Right ventricle myocardium superior (tissue), 1 donor: ENCODE measurements at regions not wholly inside any gene's neighbourhood (a gene's known extent, or its start where the extent isn't known, plus 50 kb on each side); places are given as distances from the start of the nearest gene placed in this dataset.
"Not testable (repeated sequence)": the region's sequence is repeated elsewhere in the genome, so short reads cannot be mapped to it uniquely, and the experiment has no call there.

ENCODE experiments used
- ATAC-seq: fragments of 200-7000 bp; cut with Tn5 transposase; one replicate; pipeline ENCODE4 v1.9.1; 2020; ENCODE audit warnings: mild to moderate bottlenecking; ENCODE audit not compliant: poor library complexity
- DNase-seq: peaks from one replicate; pipeline ENCODE4 v3.0.0-alpha.2; 2020
- intact Hi-C: fragments of 100-400 bp; cut with DNase I; formaldehyde crosslinking; loops from one replicate; pipeline ENCODE4 v1.11.2; 2022
- donor health status: DM: no; HTN: yes; CAD: no; lungs with severe emphysema.

DNA sequence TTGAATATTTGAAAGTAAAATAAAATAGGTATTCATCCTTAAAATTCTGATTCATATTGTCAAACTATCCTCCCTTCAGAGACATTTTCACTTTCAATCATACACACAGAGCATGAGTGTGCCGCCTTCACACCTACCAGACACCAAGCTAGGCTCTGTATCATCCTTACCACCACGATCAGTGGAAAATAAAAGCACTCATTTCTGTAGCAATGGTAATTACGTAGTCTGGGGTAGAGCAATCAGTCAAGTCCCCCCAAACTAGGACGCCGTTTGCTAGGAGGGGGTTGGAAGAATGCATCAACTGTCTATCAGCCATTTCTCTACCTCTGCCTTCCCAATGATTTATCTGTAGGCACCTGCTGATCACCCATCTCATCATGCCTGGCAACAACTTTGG lies 84.6 kb upstream of the GRIN2A start:
- no peak for ATAC-seq
- DNase-seq = no peak
- intact Hi-C loops = no loop called here

DNA sequence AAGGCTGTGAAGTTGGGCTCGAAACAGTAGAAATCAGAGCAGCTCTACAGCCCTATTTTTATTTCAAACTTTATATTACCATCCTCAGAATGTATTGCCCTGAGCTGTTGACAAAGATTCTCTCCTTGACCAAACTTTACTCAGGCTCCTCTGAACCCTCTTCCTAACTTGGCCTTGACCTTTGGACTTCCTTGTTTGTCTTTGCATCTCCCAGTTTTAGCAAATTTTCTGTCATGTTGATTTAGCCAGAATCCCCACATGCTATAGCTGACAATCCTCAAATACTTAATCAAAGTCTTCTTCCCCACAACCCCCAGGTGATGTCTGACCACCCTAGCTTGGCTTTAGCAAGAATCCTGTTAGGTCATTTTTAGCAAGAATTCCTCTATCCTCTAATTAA lies 87.4 kb upstream of the GRIN2A start:
- ATAC-seq (no peak), DNase-seq (no peak)
- intact Hi-C loops = no loop called here

DNA sequence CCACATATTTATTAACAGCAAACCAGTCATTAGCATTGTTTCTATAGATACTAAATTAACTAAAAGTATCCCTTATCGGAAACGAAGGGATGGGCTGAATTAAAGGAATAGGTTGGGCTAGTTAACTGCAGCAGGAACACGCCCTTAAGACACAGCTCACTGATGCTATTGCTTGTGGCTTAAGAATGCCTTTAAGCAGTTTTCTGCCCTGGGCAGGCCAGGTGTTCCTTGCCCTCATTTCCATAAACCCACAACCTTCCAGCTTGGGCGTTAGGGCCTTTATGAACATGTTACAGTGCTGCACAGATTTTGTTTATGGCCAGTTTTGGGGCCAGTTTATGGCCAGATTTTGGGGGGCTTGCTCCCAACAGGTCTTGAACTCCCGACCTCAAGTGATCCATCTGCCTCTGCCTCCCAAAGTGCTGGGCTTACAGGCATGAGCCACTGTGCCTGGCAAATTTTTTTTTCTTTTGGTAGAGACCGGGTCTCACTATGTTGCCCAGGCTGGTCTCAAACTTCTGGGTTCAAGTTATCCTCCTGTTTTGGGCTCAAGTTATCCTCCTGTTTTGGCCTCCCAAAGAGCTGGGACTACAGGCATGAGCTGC lies 90.1 kb upstream of the GRIN2A start:
- intact Hi-C loops, ATAC-seq, DNase-seq: not testable (repeated sequence)

DNA sequence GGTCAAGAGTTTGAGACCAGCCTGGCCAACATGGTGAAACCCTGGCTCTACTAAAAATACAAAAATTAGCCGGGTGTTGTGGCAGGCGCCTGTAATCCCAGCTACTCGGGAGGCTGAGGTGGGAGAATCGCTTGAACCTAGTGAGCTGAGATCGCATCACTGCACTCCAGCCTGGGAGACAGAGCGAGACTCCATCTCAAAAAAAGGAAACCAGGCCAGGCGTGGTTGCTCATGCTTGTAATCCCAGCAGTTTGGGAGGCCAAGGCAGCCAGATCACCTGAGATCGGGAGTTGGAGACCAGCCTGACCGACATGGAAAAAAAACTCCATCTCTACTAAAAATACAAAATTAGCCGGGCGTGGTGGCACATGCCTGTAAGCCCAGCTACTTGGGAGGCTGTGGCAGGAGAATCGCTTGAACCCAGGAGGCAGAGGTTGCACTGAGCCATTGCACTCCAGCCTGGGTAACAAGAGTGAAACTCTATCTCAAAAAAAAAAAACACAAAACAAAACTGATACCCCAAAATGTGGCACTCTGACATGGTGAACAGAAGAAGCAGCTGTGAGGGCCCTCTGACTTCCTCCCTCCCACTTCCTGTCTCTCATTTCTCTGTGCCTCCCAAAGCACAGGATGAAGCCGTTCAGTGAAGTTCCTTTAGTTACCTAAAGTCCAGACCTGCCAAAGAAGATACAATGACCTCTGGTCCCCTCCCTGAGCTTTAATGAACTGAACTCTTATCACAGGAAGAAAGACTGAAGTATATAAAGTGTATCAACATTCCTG lies 93.2 kb upstream of the GRIN2A start:
- ATAC-seq, intact Hi-C loops: not testable (repeated sequence)

DNA sequence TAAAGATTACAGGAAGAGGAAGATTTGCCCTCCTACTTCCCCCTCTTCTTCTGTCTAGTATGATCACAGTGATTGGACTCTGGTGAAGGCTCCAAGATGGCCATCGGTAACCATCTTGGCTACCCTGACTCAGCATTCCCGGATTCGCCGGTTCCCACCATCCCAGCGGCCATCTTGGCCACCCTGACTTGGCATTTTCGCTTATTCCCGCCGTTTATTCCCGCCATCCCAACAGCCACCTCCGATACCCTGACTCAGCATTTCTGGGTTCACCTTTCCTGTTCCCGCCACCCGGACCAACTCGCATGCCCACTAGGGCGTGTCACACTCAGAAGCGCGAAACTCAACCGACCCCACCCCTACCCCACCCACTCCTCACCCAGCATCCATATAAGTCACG lies 95.4 kb upstream of the GRIN2A start:
- ATAC-seq = no peak
- no peak for DNase-seq
- intact Hi-C loops = no loop called here

More for the DNA sequence above, 93.2 kb upstream of the GRIN2A start:
- DNase-seq = not testable (repeated sequence)

DNA sequence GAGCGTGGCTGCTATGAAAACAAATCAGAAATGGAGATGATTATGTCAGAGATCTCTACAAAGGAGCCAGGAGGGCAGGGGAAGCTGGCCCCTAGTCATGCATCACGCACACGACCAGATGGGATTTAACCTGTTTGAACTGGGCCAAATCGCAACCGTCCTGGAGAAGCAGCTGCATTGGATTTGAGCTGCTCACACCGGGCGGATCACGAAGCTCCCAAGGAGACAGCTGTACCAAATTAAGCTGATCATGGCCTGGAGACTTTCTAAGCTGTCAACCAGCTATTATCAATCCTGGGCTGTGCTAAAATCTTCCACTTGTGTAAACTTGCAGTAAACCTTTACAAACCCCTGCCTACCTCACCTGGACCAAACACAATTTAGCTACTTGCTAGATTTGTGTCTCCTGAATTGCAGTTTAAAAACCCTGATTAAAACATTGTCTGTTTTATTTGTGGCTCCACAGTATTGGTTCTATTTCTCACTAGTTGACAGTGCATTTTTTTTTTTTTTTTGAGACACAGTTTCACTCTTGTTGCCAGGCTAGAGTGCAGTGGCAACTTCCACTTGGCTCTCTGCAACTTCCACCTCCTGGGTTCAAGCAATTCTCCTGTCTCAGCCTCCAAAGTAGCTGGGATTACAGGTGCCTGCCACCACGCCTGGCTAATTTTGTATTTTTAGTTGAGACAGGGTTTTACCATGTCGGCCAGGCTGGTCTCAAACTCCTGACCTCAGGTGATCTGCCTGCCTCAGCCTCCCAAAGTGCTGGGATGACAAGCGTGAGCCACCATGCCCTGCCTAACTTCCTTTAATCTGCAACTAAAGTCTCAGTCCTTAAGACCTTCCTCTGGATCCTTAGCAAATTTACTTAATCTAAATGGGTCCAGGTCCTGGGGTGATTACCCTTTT lies 98.3 kb upstream of the GRIN2A start:
- no peak for DNase-seq
- ATAC-seq = no peak
- intact Hi-C loops = no loop called here

DNA sequence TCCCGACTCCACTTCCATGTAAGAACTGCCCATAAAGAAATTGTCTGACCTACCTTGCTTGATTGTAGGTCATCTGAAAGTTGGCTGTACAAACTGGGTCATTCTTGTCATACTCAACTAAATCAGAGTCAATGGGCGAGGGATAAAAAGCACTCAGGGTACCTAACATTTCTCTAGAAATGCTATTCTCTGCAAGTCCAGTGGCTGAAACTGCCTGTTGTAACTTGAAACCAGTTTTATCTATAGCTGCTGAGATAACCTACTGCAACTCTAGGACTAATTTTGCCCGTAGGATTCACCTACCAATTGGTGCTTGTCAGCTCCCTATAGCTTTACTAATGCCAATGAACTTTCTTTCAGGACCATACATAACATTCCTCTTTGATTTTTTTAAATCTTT lies 100.1 kb upstream of the GRIN2A start:
- no peak for DNase-seq
- ATAC-seq = no peak
- intact Hi-C loops = no loop called here

DNA sequence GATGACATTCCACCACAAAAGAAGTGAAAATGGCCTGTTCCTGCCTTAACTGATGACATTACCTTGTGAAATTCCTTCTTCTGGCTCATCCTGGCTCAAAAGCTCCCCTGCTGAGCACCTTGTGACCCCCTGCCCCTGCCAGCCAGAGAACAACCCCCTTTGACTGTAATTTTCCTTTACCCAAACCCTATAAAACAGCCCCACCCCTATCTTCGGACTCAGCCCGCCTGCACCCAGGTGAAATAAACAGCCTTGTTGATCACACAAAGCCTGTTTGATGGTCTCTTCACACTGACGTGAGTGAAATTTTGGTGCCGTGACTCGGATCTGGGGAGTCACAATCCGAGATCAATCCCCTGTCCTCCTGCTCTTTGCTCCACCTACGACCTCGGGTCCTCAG lies 101.0 kb upstream of the GRIN2A start:
- DNase-seq, ATAC-seq, intact Hi-C loops: not testable (repeated sequence)

DNA sequence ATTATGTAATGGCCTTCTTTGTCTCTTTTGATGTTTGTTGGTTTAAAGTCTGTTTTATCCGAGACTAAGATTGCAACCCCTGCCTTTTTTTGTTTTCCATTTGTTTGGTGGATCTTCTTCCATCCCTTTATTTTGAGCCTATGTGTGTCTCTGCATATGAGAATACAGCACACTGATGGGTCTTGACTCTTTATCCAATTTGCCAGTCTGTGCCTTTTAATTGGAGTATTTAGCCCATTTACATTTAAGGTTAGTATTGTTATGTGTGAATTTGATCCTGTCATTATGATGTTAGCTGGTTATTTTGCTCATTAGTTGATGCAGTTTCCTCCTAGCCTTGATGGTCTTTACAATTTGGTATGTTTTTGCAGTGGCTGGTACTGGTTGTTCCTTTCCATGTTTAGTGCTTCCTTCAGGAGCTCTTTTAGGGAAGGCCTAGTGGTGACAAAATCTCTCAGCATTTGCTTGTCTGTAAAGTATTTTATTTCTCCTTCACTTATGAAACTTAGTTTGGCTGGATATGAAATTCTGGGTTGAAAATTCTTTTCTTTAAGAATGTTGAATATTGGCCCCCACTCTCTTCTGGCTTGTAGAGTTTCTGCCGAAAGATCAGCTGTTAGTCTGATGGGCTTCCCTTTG lies 95.3 kb upstream of the ATF7IP2 start:
- ATAC-seq, DNase-seq, intact Hi-C loops: not testable (repeated sequence)

DNA sequence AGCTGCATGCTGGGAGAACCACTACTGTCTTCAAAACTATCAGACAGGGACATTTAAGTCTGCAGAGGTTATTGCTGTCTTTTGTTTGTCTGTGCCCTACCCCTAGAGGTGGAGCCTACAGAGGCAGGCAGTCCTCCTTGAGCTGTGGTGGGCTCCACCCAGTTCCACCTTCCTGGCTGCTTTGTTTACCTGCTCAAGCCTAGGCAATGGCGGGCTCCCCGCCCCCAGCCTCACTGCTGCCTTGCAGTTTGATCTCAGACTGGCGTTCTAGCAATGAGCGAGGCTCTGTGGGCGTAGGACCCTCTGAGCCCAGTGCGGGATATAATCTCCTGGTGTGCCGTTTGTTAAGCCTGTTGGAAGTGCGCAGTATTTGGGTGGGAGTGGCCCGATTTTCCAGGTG lies 93.7 kb upstream of the ATF7IP2 start:
- ATAC-seq, DNase-seq, intact Hi-C loops: not testable (repeated sequence)

DNA sequence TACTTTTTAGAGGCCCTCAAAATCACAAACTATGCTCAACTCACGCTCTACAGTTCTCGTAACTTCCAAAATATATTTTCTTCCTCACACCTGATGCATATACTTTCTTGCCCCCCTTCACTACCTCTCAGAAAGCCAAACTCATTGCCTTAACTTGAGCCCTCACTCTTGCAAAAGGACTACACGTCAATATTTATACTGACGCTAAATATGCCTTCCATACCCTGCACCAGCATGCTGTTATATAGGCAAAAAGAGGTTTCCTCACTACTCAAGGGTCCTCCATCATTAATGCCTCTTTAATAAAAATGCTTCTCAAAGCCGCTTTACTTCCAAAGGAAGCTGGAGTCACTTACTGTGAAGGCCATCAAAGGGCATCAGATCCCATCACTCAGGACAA lies 92.9 kb upstream of the ATF7IP2 start:
- DNase-seq, intact Hi-C loops, ATAC-seq: not testable (repeated sequence)

DNA sequence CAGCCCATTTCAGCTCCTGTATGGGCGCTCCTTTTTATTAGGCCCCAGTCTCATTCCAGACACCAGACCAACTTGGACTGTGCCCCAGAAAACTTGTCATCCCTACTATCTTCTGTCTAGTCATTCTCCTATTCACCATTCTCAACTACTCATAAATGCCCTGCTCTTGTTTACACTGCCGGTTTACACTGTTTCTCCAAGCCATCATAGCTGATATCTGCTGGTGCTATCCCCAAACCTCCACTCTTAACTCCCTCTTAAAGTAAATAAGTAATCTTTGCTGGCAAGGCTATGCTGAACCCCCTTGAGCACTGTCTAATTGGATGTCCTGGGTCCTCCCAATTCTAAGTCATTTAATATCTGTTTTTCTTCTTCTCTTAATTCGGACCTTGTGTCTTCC lies 91.7 kb upstream of the ATF7IP2 start:
- DNase-seq, intact Hi-C loops, ATAC-seq: not testable (repeated sequence)

DNA sequence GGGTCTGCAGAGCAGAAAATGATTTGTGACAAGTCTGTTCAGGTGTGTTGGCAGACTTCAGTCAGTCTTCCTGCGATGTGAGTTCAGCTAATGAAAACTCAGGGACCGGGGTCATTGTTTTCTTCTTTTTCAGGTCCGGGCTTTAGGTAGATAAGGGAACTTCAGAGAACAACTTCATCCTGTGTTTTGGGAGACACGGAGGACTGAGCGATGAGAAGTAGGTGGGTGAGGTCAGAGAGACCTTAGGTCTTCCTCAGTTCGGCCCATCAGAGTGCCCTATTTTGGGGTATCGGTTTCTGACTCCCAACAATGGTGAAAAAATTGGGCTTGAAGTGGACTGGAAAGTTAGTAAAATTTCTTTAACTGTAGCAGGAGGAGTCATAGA lies 88.9 kb upstream of the ATF7IP2 start:
- no peak for ATAC-seq
- intact Hi-C loops = no loop called here
- DNase-seq = no peak

DNA sequence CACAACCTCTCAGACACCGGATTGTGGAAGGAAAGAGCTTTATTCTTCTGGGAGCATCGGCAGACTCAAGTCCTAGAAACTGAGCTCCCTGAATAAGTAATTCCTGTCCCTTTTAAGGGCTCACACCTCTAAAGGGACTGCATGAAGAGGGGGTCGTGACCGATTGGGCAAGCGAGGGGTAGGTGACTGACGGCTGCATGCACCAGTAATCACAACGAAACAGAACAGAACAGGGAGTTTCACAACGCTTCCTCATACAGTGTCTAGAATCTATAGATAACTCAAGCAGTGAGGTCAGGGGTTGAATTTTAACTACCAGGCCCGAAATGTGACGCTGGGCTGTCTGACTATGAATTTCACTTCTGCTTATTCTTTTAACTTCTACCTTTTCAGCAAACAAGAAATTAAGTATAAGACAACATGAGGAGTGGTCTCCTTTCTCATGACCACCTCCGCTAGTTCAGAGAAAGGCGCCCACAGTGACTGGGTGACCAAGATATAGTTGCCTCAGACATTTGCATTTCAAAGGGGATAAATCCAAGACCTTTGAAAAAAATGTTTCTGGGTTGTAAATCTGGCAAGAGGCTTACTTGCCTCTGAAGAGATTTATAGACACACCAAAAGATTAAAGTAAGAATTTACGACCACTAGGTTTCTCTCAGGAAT lies 88.4 kb upstream of the ATF7IP2 start:
- intact Hi-C loops = no loop called here
- ATAC-seq = no peak
- DNase-seq = no peak

DNA sequence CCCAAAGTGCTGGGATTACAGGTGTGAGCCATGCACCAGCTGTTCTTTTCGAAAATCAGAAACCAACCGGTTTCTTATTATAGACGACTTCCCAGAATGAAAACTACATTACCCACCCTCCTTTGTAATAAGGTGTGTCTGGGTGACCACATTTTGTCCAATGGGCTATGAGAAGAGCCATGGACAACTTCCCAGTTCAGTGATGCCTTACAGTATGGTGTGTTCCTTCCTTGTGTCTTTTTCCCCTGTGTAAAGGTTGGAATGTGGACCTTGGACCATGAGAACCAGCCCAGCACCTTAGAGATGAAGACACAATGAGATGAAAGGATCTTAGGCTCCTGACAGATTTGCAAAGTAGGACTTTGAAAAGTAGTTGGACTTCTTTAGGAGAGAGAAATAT lies 85.0 kb upstream of the ATF7IP2 start:
- no peak for ATAC-seq
- no peak for DNase-seq
- intact Hi-C loops = no loop called here

DNA sequence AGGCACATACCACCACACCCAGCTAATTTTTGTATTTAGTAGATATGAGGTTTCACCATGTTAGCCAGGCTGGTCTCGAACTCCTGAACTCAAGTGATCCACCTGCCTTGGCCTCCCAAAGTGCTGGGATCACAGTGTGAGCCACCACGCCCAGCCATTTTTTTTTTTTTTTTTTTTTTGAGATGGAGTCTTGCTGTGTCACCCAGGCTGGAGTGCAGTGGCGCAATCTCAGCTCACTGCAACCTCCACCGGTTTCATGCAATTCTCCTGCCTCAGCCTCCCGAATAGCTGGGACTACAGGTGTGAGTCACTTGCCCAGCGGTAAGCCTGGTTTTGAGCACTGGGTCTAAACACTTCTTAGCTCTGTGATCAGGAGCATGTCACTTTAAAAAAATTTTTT lies 84.3 kb upstream of the ATF7IP2 start:
- intact Hi-C loops, ATAC-seq, DNase-seq: not testable (repeated sequence)

DNA sequence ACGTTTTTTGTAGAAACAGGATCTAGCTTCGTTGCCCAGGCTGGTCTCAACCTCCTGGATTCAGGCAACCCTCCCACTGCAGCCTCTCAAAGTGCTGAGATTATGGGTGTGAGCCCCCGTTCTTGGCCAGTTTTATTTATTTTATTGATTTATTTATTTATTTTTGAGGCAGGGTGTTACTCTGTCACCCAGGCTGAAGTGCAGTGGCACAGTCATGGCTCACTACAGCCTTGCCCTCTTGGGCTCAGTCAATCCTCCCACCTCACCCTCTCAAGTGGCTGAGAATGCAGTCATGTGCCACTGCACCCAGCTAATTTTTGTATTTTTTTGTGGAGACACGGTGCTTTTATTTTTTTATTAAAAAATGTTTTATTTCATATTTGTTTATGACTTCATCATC lies 79.9 kb upstream of the ATF7IP2 start:
- ATAC-seq (no peak), DNase-seq (no peak)
- intact Hi-C loops = no loop called here
